ENCODE measurements at regions not wholly inside any gene's neighbourhood (a gene's known extent, or its start where the extent isn't known, plus 50 kb on each side); places are given as distances from the start of the nearest gene placed in this dataset.

GRCh38 chr14:43161477-43161876 lies 1345.6 kb downstream of the FSCB start:
- H3K36me3 ChIP-seq: no peaks in the 10 kb centered on the region
- ATAC-seq (ENCODE audit: insufficient number of reproducible peaks, low FRiP score, low read depth): no peak
- TF ChIP-seq CTCF (IDR thresholded peaks at IDR 0.05): no peak
- H3K27ac ChIP-seq: no peak overlapping the region
- no peaks in the 10 kb centered on the region for H3K27me3 ChIP-seq (replicated peaks; ENCODE audit: insufficient read depth)
- H3K4me1 ChIP-seq (ENCODE audit: control insufficient read depth in 1 of 2, low read depth in 2 of 2): no peaks in the 10 kb centered on the region
- no peak for DNase-seq (ENCODE audit: low spot score)
- no peak overlapping the region for H3K4me3 ChIP-seq
- H3K9me3 ChIP-seq: no peaks in the 10 kb centered on the region

DNA sequence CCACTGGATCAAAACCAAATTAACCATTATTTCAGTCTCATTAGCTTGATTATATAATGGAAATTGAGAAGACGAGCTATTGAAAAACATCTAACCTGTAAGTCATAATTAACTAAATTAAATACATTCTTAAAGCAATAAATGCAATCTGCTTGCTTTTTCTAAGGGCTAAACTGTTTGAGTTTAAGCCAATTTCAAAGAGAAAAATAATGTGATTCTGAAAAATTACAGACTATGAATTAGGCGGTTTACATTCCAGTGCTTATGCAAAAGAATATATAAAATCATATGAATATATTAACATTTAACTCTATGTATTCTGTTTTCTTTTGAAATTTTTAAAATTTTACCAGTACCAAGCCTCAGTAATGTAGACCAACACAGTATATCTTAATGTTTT lies 1349.4 kb downstream of the FSCB start:
- no peak for TF ChIP-seq CTCF (IDR thresholded peaks at IDR 0.05)
- Histone ChIP-seq H3K4me3 (no peak overlapping the region), H3K9me3 (no peaks in the 10 kb centered on the region), H3K27me3 (replicated peaks; ENCODE audit: insufficient read depth) (no peaks in the 10 kb centered on the region), H3K36me3 (no peaks in the 10 kb centered on the region), H3K27ac (no peak overlapping the region), H3K4me1 (ENCODE audit: control insufficient read depth in 1 of 2, low read depth in 2 of 2) (no peaks in the 10 kb centered on the region)
- DNase-seq (ENCODE audit: low spot score): no peak
- no peak for ATAC-seq (ENCODE audit: insufficient number of reproducible peaks, low FRiP score, low read depth)

DNA sequence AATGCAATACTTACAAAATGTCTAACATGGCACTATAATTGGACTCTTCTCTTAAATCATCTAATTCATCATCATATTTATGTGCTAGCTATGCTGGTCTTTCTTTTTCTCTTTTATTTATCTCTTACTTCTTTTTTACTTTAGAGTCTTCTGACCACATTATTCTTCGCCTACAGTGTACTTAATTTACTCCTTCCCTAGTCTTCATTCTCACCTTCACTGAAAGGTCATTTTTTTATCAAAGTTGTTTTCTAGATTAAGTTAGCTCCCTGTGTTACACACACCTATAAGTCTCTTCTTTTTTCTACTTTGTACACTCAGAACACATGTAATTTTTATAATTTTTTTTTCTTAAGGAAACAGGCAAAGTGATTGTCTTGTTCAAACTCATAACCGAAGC lies 1351.2 kb downstream of the FSCB start:
- Histone ChIP-seq H3K9me3 (no peaks in the 10 kb centered on the region), H3K27ac (no peak overlapping the region), H3K4me3 (no peak overlapping the region), H3K36me3 (no peaks in the 10 kb centered on the region), H3K4me1 (ENCODE audit: control insufficient read depth in 1 of 2, low read depth in 2 of 2) (no peaks in the 10 kb centered on the region), H3K27me3 (replicated peaks; ENCODE audit: insufficient read depth) (no peaks in the 10 kb centered on the region)
- no peak for TF ChIP-seq CTCF (IDR thresholded peaks at IDR 0.05)
- ATAC-seq (ENCODE audit: insufficient number of reproducible peaks, low FRiP score, low read depth) (no peak), DNase-seq (ENCODE audit: low spot score) (no peak)

DNA sequence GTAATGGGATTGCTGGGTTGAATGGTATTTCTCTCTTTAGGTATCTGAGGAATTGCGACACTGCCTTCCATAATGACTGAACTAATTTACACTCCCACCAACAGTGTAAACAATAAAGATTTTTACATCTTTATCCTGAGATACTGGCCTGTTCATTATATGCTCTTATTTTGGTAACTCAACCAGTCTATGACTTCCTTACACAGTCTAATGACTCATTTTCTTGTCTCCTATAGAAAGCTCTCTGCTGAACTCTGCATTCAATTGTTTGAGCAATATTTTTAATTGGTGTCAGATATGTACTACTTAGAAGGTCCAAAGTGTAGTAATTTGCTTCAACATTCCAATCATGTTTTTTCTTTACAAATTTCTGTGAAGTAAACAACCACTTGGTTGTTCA lies 1351.8 kb downstream of the FSCB start:
- DNase-seq (ENCODE audit: low spot score) (no peak), ATAC-seq (ENCODE audit: insufficient number of reproducible peaks, low FRiP score, low read depth) (no peak)
- Histone ChIP-seq H3K9me3 (no peaks in the 10 kb centered on the region), H3K36me3 (no peaks in the 10 kb centered on the region), H3K27ac (no peak overlapping the region), H3K27me3 (replicated peaks; ENCODE audit: insufficient read depth) (no peaks in the 10 kb centered on the region), H3K4me3 (no peak overlapping the region), H3K4me1 (ENCODE audit: control insufficient read depth in 1 of 2, low read depth in 2 of 2) (no peaks in the 10 kb centered on the region)
- TF ChIP-seq CTCF (IDR thresholded peaks at IDR 0.05): no peak

DNA sequence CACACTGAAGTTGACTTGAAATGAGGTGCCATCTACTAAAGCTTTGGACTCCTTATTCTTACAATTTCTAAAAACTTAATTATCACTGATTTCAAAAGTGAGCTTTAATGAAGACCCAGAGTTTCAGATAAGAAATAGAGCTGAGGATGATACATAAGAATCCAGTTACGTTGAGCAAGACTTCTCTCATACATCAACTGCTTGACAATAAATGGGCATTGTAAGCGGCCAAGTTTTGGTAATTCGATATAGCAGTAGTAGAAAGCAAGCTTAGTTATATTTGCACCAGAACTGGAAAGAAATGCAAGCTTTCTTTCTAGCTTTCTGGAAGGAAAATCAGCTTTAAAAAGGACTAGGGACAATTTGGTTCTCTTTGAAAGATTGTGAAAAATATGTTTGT lies 1359.6 kb downstream of the FSCB start:
- ATAC-seq (ENCODE audit: insufficient number of reproducible peaks, low FRiP score, low read depth) (no peak), DNase-seq (ENCODE audit: low spot score) (no peak)
- no peaks in the 10 kb centered on the region for H3K36me3 ChIP-seq
- no peak overlapping the region for H3K27ac ChIP-seq
- H3K9me3 ChIP-seq: no peaks in the 10 kb centered on the region
- H3K4me1 ChIP-seq (ENCODE audit: control insufficient read depth in 1 of 2, low read depth in 2 of 2): no peaks in the 10 kb centered on the region
- H3K4me3 ChIP-seq: no peak overlapping the region
- no peak for TF ChIP-seq CTCF (IDR thresholded peaks at IDR 0.05)
- no peaks in the 10 kb centered on the region for H3K27me3 ChIP-seq (replicated peaks; ENCODE audit: insufficient read depth)

Measured in thoracic aorta (tissue), 2 donors.